Tibial nerve (tissue), 4 donors: ENCODE measurements at regions not wholly inside any gene's neighbourhood (a gene's known extent, or its start where the extent isn't known, plus 50 kb on each side); places are given as distances from the start of the nearest gene placed in this dataset.

Experiments used
- DNase-seq, 2 donors: peaks; one replicate each; pipeline ENCODE4 v3.0.0-alpha.2; 2019; ENCODE audit warnings: low spot score in 2 of 2
- H3K27ac ChIP-seq, 4 donors: fragments of 200-600 bp; sonication (generic) in 3 of 4; one replicate each; pipeline ENCODE4 v1.5.1; 2017 to 2019; ENCODE audit warnings: mild to moderate bottlenecking in 1 of 4
- H3K27me3 ChIP-seq, 2 donors: fragments of 200-600 bp; sonication (generic) in 1 of 2; one replicate each; pipeline versions ENCODE4 v1.5.1 to v1.6.0; 2017 to 2019
- H3K36me3 ChIP-seq, 3 donors: fragments of 200-600 bp; sonication (generic); one replicate each; pipeline ENCODE4 v1.5.1; 2018 to 2019
- H3K4me1 ChIP-seq, 4 donors: fragments of 200-600 bp; sonication (generic) in 3 of 4; one replicate each; pipeline ENCODE4 v1.5.1; 2017 to 2019
- H3K4me3 ChIP-seq, 4 donors: fragments of 200-600 bp; sonication (generic) in 3 of 4; one replicate each; pipeline ENCODE4 v1.5.1; 2017 to 2019; ENCODE audit warnings: mild to moderate bottlenecking in 1 of 4, moderate library complexity in 1 of 4
- H3K9me3 ChIP-seq, 4 donors: fragments of 200-600 bp; sonication (generic) in 3 of 4; one replicate each; pipeline ENCODE4 v1.5.1; 2017 to 2019
- EP300 ChIP-seq, 2 donors: sonication (generic); formaldehyde crosslinking; IDR thresholded peaks; one replicate each; pipeline ENCODE4 v1.6.1; 2017; ENCODE audit warnings: antibody characterized with exemption in 2 of 2, mild to moderate bottlenecking in 1 of 2
- POLR2A ChIP-seq, 2 donors: fragments of 450-650 bp; IDR thresholded peaks; one replicate each; pipeline ENCODE4 v1.6.1; 2017; ENCODE audit warnings: antibody characterized with exemption in 2 of 2, mild to moderate bottlenecking in 2 of 2, moderate library complexity in 2 of 2
- WGBS, 2 donors: methylation state at CpG; one replicate each; pipeline ENCODE4 v1.1.5; 2018; 5-methylcytosine and 5-hydroxymethylcytosine counted together
- TF ChIP-seq, protein P1 (sequence below), 5 experiments: fragments of 200-600 bp in 3 of 5; fragments of 450-650 bp in 2 of 5; sonication (generic) in 3 of 5; IDR thresholded peaks; one replicate each; pipeline ENCODE4 v1.5.1; 2016 to 2019; ENCODE audit warnings: antibody characterized with exemption in 5 of 5, mild to moderate bottlenecking in 3 of 5, moderate library complexity in 2 of 5

GRCh38 chr17:83194761-83195329 lies 115.4 kb downstream of the METRNL start:
- 89 to 91% methylated on average over 15 to 17 of the region's 24 CpGs for WGBS, 2 donors
- H3K27me3 ChIP-seq = no peaks in the 10 kb centered on the region
- peak; percentile 13 to 29 for DNase-seq
- peaks cover 0 to 73% (median 49%) of the 10 kb centered on the region in 4 donors for H3K4me1 ChIP-seq
- H3K27ac ChIP-seq = peak overlapping the region; percentile 60 to 90 (median 72)
- no peak for TF ChIP-seq POLR2A (IDR thresholded peaks at IDR 0.05)
- TF ChIP-seq, protein P1, sequence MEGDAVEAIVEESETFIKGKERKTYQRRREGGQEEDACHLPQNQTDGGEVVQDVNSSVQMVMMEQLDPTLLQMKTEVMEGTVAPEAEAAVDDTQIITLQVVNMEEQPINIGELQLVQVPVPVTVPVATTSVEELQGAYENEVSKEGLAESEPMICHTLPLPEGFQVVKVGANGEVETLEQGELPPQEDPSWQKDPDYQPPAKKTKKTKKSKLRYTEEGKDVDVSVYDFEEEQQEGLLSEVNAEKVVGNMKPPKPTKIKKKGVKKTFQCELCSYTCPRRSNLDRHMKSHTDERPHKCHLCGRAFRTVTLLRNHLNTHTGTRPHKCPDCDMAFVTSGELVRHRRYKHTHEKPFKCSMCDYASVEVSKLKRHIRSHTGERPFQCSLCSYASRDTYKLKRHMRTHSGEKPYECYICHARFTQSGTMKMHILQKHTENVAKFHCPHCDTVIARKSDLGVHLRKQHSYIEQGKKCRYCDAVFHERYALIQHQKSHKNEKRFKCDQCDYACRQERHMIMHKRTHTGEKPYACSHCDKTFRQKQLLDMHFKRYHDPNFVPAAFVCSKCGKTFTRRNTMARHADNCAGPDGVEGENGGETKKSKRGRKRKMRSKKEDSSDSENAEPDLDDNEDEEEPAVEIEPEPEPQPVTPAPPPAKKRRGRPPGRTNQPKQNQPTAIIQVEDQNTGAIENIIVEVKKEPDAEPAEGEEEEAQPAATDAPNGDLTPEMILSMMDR (IDR thresholded peaks at IDR 0.05) = no peak
- TF ChIP-seq EP300 (IDR thresholded peaks at IDR 0.05) = no peak
- no peaks in the 10 kb centered on the region for H3K36me3 ChIP-seq
- no peaks in the 10 kb centered on the region for H3K9me3 ChIP-seq
- H3K4me3 ChIP-seq = no peak overlapping the region

GRCh38 chr17:83195330-83196023 lies 116.1 kb downstream of the METRNL start:
- DNase-seq = peak; percentile 41 to 58

DNA sequence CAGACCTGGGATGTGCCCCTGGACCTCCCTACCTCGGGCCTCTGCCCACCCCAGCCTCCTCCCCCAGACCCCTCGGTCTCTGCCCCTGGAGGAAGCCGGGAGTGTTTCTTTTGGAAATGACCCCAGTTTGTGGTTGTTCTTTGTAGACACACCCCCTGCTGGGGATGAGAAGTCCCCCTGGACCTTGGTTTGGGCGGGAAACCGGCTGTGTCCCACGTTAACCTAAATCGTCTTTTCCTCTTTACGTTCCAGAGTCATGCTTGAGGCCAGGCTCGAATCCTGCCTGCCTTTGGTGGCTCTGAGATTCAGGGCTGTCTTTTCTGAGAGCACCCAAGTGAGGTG lies 116.6 kb downstream of the METRNL start:
- peak; percentile 50 to 74 for DNase-seq
- Histone ChIP-seq H3K4me3 (no peak overlapping the region), H3K9me3 (no peaks in the 10 kb centered on the region), H3K27me3 (no peaks in the 10 kb centered on the region), H3K36me3 (no peaks in the 10 kb centered on the region), H3K4me1 (peaks cover 0 to 71% (median 50%) of the 10 kb centered on the region in 4 donors), H3K27ac (peak overlapping the region; percentile 60 to 90 (median 72))
- WGBS, 2 donors = 33 to 35% methylated on average over 9 of the region's 9 CpGs
- TF ChIP-seq, protein P1 (IDR thresholded peaks at IDR 0.05) = no peak
- TF ChIP-seq EP300 (IDR thresholded peaks at IDR 0.05) = no peak
- no peak for TF ChIP-seq POLR2A (IDR thresholded peaks at IDR 0.05)

More at GRCh38 chr17:83195330-83196023, 116.1 kb downstream of the METRNL start:
- Histone ChIP-seq H3K4me1 (peaks cover 0 to 71% (median 49%) of the 10 kb centered on the region in 4 donors), H3K4me3 (no peak overlapping the region), H3K9me3 (no peaks in the 10 kb centered on the region), H3K36me3 (no peaks in the 10 kb centered on the region), H3K27me3 (no peaks in the 10 kb centered on the region), H3K27ac (peak overlapping the region; percentile 60 to 90 (median 72))
- TF ChIP-seq POLR2A (IDR thresholded peaks at IDR 0.05) (no peak), EP300 (IDR thresholded peaks at IDR 0.05) (peak; percentile 14 to 55)
- TF ChIP-seq, protein P1 (IDR thresholded peaks at IDR 0.05) = peak; percentile 9 to 67 (median 20)
- WGBS, 2 donors = 43 to 48% methylated on average over 16 to 18 of the region's 20 CpGs

DNA sequence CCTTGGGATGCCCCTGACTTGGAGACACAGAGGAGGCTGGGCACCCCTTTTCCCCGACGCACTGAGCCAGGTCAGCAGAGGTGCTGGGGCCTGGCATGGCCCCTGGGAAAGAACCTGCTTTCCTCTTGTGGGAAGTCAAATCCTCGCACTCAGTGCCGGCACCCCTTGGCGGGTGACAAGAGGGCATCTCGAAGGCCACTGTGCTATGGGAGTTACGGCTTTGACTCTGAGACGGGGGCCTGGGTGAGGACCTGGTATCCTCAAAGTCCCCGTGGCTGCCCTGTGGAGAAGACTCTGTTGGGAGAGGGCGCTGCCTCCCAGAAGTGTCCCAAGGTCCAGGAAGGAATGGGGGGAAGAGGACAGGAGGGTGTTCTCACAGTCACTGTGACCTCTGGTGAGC lies 117.0 kb downstream of the METRNL start:
- TF ChIP-seq, protein P1 (IDR thresholded peaks at IDR 0.05) = no peak
- TF ChIP-seq POLR2A (IDR thresholded peaks at IDR 0.05) (no peak), EP300 (IDR thresholded peaks at IDR 0.05) (no peak)
- DNase-seq = peak; percentile 5 to 15
- Histone ChIP-seq H3K9me3 (no peaks in the 10 kb centered on the region), H3K27ac (peak overlapping the region; percentile 60 to 90 (median 72)), H3K4me1 (peaks cover 0 to 71% (median 51%) of the 10 kb centered on the region in 4 donors), H3K36me3 (no peaks in the 10 kb centered on the region), H3K4me3 (no peak overlapping the region), H3K27me3 (no peaks in the 10 kb centered on the region)
- 81 to 93% methylated on average over 6 to 10 of the region's 10 CpGs for WGBS, 2 donors
